BLaER1 (cell line): ENCODE measurements at regions not wholly inside any gene's neighbourhood (a gene's known extent, or its start where the extent isn't known, plus 50 kb on each side); places are given as distances from the start of the nearest gene placed in this dataset.

Experiments
- H3K27ac ChIP-seq: shearing (Covaris generic); formaldehyde crosslinking; 2 replicates; pipeline ENCODE4 v1.8.1; 2022
- H3K27me3 ChIP-seq: shearing (Covaris generic); formaldehyde crosslinking; 2 replicates; pipeline ENCODE4 v1.8.1; 2022
- H3K36me3 ChIP-seq: shearing (Covaris generic); formaldehyde crosslinking; 2 replicates; pipeline ENCODE4 v1.8.1; 2022
- H3K4me1 ChIP-seq: shearing (Covaris generic); formaldehyde crosslinking; 2 replicates; pipeline ENCODE4 v1.8.1; 2022
- H3K4me2 ChIP-seq: shearing (Covaris generic); formaldehyde crosslinking; 2 replicates; pipeline ENCODE4 v1.8.1; 2022
- H3K4me3 ChIP-seq: shearing (Covaris generic); formaldehyde crosslinking; 2 replicates; pipeline ENCODE4 v1.8.1; 2022
- H3K9ac ChIP-seq: shearing (Covaris generic); formaldehyde crosslinking; 2 replicates; pipeline ENCODE4 v1.8.1; 2022
- H3K9me3 ChIP-seq: shearing (Covaris generic); formaldehyde crosslinking; 2 replicates; pipeline ENCODE4 v1.8.1; 2022
- H4K20me1 ChIP-seq: shearing (Covaris generic); formaldehyde crosslinking; 2 replicates; pipeline ENCODE4 v1.8.1; 2022
- Cebpa-rat ChIP-seq: shearing (Covaris generic); IDR thresholded peaks from 2 replicates; pipeline ENCODE4 v1.8.1; 2022

DNA sequence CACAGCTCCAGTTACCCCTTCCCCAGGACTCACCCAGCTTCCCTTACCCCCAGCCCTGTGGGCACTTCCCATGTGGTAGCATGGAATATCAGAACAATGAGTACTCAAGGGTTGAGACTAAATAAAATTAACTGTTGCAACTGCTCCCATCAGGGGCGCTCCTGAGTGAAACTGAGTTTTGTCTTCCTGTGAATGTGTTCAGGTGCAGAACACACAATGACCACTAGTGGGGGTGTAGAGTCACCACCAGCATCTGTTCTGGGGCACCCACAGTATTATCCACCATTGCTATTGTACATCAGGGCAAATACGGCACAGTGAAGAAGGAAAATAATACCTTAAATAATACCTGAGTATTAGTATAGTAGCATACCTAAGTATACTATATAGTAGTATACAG is 689.7 kb downstream of the TBC1D22A start:
- Histone ChIP-seq H3K4me2 (no peak overlapping the region), H3K4me1 (no peaks in the 10 kb centered on the region), H3K4me3 (no peak overlapping the region), H3K27ac (no peak overlapping the region), H3K36me3 (no peaks in the 10 kb centered on the region), H3K9ac (no peak overlapping the region), H4K20me1 (no peaks in the 10 kb centered on the region), H3K9me3 (peaks cover 18% of the 10 kb centered on the region), H3K27me3 (no peaks in the 10 kb centered on the region)
- TF ChIP-seq Cebpa-rat = no peak

GRCh38 chr22:47450876-47451475 is 688.5 kb downstream of the TBC1D22A start:
- Histone ChIP-seq H3K36me3 (no peaks in the 10 kb centered on the region), H3K27ac (no peak overlapping the region), H3K27me3 (no peaks in the 10 kb centered on the region), H3K9ac (no peak overlapping the region), H3K4me2 (no peak overlapping the region), H3K4me3 (no peak overlapping the region), H3K9me3 (peaks cover 18% of the 10 kb centered on the region), H3K4me1 (no peaks in the 10 kb centered on the region), H4K20me1 (no peaks in the 10 kb centered on the region)
- no peak for TF ChIP-seq Cebpa-rat

GRCh38 chr22:47449508-47450270 is 687.2 kb downstream of the TBC1D22A start:
- Histone ChIP-seq H3K4me2 (no peak overlapping the region), H3K36me3 (no peaks in the 10 kb centered on the region), H3K27ac (no peak overlapping the region), H3K9ac (no peak overlapping the region), H3K27me3 (no peaks in the 10 kb centered on the region), H3K4me1 (no peaks in the 10 kb centered on the region), H3K9me3 (peaks cover 18% of the 10 kb centered on the region), H4K20me1 (no peaks in the 10 kb centered on the region), H3K4me3 (no peak overlapping the region)
- TF ChIP-seq Cebpa-rat = no peak

GRCh38 chr22:47448231-47449223 is 686.1 kb downstream of the TBC1D22A start:
- H3K4me1 ChIP-seq = no peaks in the 10 kb centered on the region
- H3K27me3 ChIP-seq = no peaks in the 10 kb centered on the region
- no peak overlapping the region for H3K4me2 ChIP-seq
- H3K27ac ChIP-seq = no peak overlapping the region
- no peak overlapping the region for H3K4me3 ChIP-seq
- no peak for TF ChIP-seq Cebpa-rat
- peaks cover 10% of the 10 kb centered on the region for H3K9me3 ChIP-seq
- H4K20me1 ChIP-seq = no peaks in the 10 kb centered on the region
- no peaks in the 10 kb centered on the region for H3K36me3 ChIP-seq
- H3K9ac ChIP-seq = no peak overlapping the region

DNA sequence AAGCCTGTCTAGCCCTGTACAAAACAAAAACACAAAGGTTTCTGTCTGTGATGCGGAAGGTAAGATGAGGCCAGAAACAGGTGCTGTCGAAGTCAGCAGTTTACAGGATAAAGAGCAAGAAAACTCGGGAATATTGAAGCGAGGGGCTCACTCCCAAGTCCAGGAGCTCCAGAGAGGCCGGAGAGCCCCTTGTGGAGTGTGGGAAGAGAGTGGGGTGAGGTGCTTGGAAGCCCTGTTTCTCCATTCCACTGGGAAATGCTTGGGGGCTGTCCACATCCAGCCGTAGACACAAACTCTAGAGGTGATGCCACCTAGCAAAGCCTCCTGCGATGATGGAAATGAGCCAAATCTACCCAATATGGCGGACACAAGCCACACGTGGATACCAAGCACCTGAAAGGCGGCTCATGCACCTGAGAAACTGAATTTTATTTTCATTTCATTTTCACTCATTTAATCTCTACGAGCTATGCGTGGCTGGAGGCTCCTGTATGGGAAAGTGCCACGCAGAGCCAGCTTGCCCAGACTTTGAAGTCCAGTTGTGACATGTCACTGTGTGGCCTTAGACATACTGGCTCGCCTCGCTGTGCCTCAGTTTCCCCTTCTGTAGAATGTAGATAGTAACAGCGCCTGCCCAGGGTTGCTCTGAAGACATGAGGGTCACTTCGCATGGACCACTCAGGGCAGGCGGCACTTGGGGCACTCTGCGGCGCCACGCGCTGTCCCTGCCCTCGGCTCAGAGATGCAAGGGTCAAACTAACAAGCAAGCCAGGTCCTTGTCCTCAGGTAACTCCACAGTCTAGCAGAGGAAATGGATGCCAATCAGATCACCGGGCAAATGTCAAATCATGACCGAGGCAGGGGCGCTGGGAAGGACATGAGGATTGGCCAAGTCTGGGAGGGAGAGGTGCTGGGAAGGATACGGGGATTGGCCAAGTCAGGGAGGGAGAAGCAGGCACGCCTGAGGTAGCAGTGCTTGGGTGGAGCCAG is 684.7 kb downstream of the TBC1D22A start:
- Histone ChIP-seq H3K27me3 (no peaks in the 10 kb centered on the region), H3K27ac (no peak overlapping the region), H3K9ac (no peak overlapping the region), H3K36me3 (no peaks in the 10 kb centered on the region), H3K9me3 (peaks cover 11% of the 10 kb centered on the region), H3K4me3 (no peak overlapping the region), H4K20me1 (no peaks in the 10 kb centered on the region), H3K4me2 (no peak overlapping the region), H3K4me1 (no peaks in the 10 kb centered on the region)
- TF ChIP-seq Cebpa-rat = no peak

DNA sequence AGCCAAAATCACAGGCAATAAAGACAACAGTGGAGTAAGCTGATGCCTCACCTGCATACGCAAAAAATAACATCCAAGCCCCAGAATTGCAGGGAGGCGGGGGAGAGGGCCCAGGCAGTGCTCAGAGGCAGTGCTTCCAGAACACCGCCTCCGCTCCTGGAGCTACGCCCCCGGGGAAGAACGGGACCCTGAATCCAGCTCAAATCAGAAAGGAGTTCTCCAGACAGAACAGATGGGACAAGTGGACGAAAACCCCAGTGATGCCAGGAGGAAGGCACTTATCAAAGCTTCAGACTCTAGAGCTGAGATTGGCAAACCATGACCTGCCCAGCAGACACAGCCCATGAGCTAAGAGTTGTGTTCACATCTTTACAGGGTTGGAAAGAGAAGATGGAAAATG is 683.9 kb downstream of the TBC1D22A start:
- no peak overlapping the region for H3K4me3 ChIP-seq
- no peaks in the 10 kb centered on the region for H3K4me1 ChIP-seq
- H3K9ac ChIP-seq = no peak overlapping the region
- H3K27me3 ChIP-seq = no peaks in the 10 kb centered on the region
- no peaks in the 10 kb centered on the region for H3K36me3 ChIP-seq
- no peaks in the 10 kb centered on the region for H4K20me1 ChIP-seq
- no peak overlapping the region for H3K27ac ChIP-seq
- TF ChIP-seq Cebpa-rat = no peak
- H3K9me3 ChIP-seq = peaks cover 19% of the 10 kb centered on the region
- H3K4me2 ChIP-seq = no peak overlapping the region

DNA sequence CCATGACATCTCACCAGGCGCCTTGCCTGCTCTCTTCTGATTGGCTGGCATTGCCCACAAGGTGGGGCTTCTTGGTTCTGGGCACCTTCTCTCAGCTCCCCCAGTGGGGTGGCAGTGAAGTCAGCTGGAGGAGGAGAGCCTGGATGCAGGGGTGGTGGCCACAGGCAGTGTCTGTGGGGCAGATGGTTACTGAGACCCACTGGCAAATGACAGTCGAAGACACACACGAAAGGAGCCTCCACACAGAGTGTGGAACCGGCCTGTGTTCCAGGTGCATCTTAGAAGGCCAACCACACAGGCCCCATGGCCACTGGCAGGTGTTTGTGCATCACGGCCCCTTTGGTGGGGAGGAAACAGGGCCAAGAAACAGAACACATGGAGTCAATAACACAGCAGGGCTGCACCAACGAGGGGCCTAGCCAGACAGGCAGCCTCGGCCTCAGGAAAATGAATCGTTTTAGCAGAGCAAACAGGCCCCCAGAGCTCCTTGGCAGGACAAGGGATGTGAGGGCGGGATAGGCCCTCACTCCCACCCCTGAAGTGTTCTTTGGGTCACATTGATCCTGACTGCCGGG is 683.4 kb downstream of the TBC1D22A start:
- H3K27ac ChIP-seq = no peak overlapping the region
- no peak for TF ChIP-seq Cebpa-rat
- no peaks in the 10 kb centered on the region for H3K36me3 ChIP-seq
- no peaks in the 10 kb centered on the region for H3K27me3 ChIP-seq
- H3K4me1 ChIP-seq = no peaks in the 10 kb centered on the region
- no peak overlapping the region for H3K9ac ChIP-seq
- H4K20me1 ChIP-seq = no peaks in the 10 kb centered on the region
- no peak overlapping the region for H3K4me2 ChIP-seq
- H3K9me3 ChIP-seq = peaks cover 24% of the 10 kb centered on the region
- no peak overlapping the region for H3K4me3 ChIP-seq

DNA sequence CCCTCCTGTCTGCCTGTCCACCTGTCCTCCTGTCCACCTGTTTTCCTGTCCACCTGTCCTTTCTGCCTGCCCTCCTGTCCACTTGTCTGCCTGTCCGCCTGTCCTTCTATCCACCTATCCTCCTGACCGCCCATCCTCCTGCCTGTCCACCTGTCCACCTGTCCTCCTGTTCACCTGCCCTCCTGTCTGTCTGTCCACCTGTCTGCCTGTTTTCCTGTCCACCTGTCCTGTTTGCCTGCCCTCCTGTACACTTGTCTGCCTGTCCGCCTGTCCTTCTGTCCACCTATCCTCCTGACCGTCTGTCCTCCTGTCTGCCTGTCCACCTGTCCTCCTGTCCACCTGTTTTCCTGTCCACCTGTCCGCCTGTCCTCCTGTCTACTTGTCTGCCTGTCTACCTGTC is 682.8 kb downstream of the TBC1D22A start:
- Histone ChIP-seq H4K20me1 (no peaks in the 10 kb centered on the region), H3K27me3 (no peaks in the 10 kb centered on the region), H3K27ac (no peak overlapping the region), H3K9ac (no peak overlapping the region), H3K4me2 (no peak overlapping the region), H3K9me3 (peaks cover 30% of the 10 kb centered on the region), H3K36me3 (no peaks in the 10 kb centered on the region), H3K4me3 (no peak overlapping the region), H3K4me1 (no peaks in the 10 kb centered on the region)
- TF ChIP-seq Cebpa-rat = no peak

DNA sequence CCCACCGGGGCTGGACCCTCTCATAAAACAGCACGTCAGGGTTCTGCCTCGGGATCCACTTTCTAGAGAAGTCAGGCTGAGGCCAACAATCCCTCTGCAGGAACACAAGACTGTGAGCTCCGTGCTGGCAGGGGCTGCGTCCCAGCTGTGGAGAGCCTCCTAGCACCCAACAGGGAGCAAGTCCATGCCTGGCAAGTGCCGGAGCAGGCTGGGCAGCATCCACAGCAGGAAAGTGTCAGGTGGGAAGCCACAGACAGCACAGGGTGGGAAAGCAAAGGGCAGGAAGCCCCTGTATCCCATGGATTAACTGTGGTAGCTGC is 682.3 kb downstream of the TBC1D22A start:
- H3K36me3 ChIP-seq = no peaks in the 10 kb centered on the region
- no peak overlapping the region for H3K4me3 ChIP-seq
- no peaks in the 10 kb centered on the region for H4K20me1 ChIP-seq
- no peak overlapping the region for H3K4me2 ChIP-seq
- H3K9ac ChIP-seq = no peak overlapping the region
- H3K9me3 ChIP-seq = peaks cover 35% of the 10 kb centered on the region
- H3K27me3 ChIP-seq = no peaks in the 10 kb centered on the region
- no peak overlapping the region for H3K27ac ChIP-seq
- TF ChIP-seq Cebpa-rat = no peak
- H3K4me1 ChIP-seq = no peaks in the 10 kb centered on the region
